ACHN (cell line): ENCODE measurements at regions not wholly inside any gene's neighbourhood (a gene's known extent, or its start where the extent isn't known, plus 50 kb on each side); places are given as distances from the start of the nearest gene placed in this dataset.

ENCODE experiments used
- DNase-seq: peaks from one replicate; pipeline ENCODE4 v3.0.0-alpha.2; 2015
- in situ Hi-C: cut with HindIII; loops from 2 replicates; pipeline ENCODE4 v1.10.0; 2017; ENCODE audit warnings: low sequenced_read_pairs, low pct_ligation_motif_present, low pct_unique_long_range_greater_than_20kb

- in situ Hi-C loops: no loop called here
- no peak for DNase-seq
Measured at GRCh38 chr2:2540406-2540805, 209.3 kb upstream of the MYT1L start.

- in situ Hi-C loops: no loop called here
- DNase-seq: no peak
Measured at GRCh38 chr2:2536416-2537056, 205.5 kb upstream of the MYT1L start.

- DNase-seq: no peak
- in situ Hi-C loops: no loop called here
Measured at GRCh38 chr2:2530334-2530733, 199.3 kb upstream of the MYT1L start.

GRCh38 chr2:2528846-2529245 is 197.8 kb upstream of the MYT1L start:
- in situ Hi-C loops: no loop called here
- DNase-seq: no peak

GRCh38 chr2:2527148-2527547 is 196.1 kb upstream of the MYT1L start:
- DNase-seq: no peak
- in situ Hi-C loops: no loop called here

- in situ Hi-C loops: no loop called here
- DNase-seq: no peak
Measured at GRCh38 chr2:2524348-2524941, 193.4 kb upstream of the MYT1L start.

GRCh38 chr2:2523461-2524347 is 192.6 kb upstream of the MYT1L start:
- in situ Hi-C loops: no loop called here
- no peak for DNase-seq

- DNase-seq: no peak
- in situ Hi-C loops: no loop called here
Measured at GRCh38 chr2:2520401-2520811, 189.3 kb upstream of the MYT1L start.

GRCh38 chr2:2519381-2519780 is 188.3 kb upstream of the MYT1L start:
- in situ Hi-C loops: no loop called here
- DNase-seq: no peak

GRCh38 chr2:2517399-2517798 is 186.3 kb upstream of the MYT1L start:
- in situ Hi-C loops: no loop called here
- no peak for DNase-seq

- no peak for DNase-seq
- in situ Hi-C loops: no loop called here
Measured at GRCh38 chr2:2516386-2516785, 185.3 kb upstream of the MYT1L start.

- DNase-seq: no peak
- in situ Hi-C loops: no loop called here
Measured at GRCh38 chr2:2512931-2513330, 181.9 kb upstream of the MYT1L start.

- in situ Hi-C loops: no loop called here
- no peak for DNase-seq
Measured at GRCh38 chr2:2507417-2507997, 176.4 kb upstream of the MYT1L start.

- in situ Hi-C loops: no loop called here
Measured at GRCh38 chr2:2506536-2506935, 175.5 kb upstream of the MYT1L start.

GRCh38 chr2:2505604-2506003 is 174.5 kb upstream of the MYT1L start:
- in situ Hi-C loops: no loop called here

More at GRCh38 chr2:2506536-2506935, 175.5 kb upstream of the MYT1L start:
- DNase-seq: no peak

GRCh38 chr2:2503864-2504418 is 172.9 kb upstream of the MYT1L start:
- in situ Hi-C loops: no loop called here
- no peak for DNase-seq

More at GRCh38 chr2:2505604-2506003, 174.5 kb upstream of the MYT1L start:
- no peak for DNase-seq

- in situ Hi-C loops: no loop called here
- DNase-seq: no peak
Measured at GRCh38 chr2:2502201-2502549, 171.1 kb upstream of the MYT1L start.

- in situ Hi-C loops: no loop called here
- no peak for DNase-seq
Measured at GRCh38 chr2:2501454-2502200, 170.6 kb upstream of the MYT1L start.
